ENCODE measurements at regions not wholly inside any gene's neighbourhood (a gene's known extent, or its start where the extent isn't known, plus 50 kb on each side); places are given as distances from the start of the nearest gene placed in this dataset.

DNA sequence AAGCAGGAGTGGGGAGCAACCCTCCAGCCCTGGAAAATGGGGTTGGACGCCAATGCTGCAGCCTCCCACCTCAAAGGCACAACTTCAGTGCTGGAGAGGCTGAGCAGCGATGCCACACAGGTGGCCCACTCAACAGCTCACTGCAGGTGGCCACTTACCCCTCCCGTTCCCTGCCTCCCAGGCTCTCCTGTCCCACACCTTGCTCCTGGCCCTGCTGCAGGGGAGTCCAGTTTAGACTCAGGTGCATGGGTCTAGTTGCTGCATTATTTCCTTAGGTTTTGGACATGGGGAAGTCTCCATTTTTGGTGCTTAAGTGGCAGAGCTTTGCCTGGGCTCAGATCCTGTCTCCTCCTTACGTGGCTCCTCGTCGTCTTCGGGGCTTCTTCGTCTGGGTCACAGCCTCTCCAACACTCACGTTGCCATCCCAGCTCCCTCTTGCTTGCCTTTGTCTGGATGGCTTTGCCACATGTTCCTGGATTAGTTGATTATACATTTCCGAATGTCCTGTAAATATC is 898.3 kb downstream of the BRD1 start:
- ATAC-seq = no peak
- TF ChIP-seq GLIS3 (CRISPR knock-in tag; IDR thresholded peaks at IDR 0.05) = no peak
- no peak for TF ChIP-seq CSDC2 (CRISPR knock-in tag; IDR thresholded peaks at IDR 0.05)
- TF ChIP-seq BACH2 (CRISPR knock-in tag; IDR thresholded peaks at IDR 0.05; ENCODE audit: borderline replicate concordance) = no peak
- TF ChIP-seq ESRRG (CRISPR knock-in tag; IDR thresholded peaks at IDR 0.05) = no peak
- TF ChIP-seq PPARA (CRISPR knock-in tag; IDR thresholded peaks at IDR 0.05; ENCODE audit: borderline replicate concordance) = no peak
- no peak for TF ChIP-seq ARNTL (CRISPR knock-in tag; IDR thresholded peaks at IDR 0.05; ENCODE audit: borderline replicate concordance, low read depth)
- TF ChIP-seq, protein P1, sequence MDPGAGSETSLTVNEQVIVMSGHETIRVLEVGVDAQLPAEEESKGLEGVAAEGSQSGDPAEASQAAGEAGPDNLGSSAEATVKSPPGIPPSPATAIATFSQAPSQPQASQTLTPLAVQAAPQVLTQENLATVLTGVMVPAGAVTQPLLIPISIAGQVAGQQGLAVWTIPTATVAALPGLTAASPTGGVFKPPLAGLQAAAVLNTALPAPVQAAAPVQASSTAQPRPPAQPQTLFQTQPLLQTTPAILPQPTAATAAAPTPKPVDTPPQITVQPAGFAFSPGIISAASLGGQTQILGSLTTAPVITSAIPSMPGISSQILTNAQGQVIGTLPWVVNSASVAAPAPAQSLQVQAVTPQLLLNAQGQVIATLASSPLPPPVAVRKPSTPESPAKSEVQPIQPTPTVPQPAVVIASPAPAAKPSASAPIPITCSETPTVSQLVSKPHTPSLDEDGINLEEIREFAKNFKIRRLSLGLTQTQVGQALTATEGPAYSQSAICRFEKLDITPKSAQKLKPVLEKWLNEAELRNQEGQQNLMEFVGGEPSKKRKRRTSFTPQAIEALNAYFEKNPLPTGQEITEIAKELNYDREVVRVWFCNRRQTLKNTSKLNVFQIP (CRISPR knock-in tag; IDR thresholded peaks at IDR 0.05; ENCODE audit: borderline replicate concordance, low read depth) = no peak
- no peak for TF ChIP-seq ISL1 (CRISPR knock-in tag; IDR thresholded peaks at IDR 0.05)
- no peak for TF ChIP-seq TCF4 (CRISPR knock-in tag; IDR thresholded peaks at IDR 0.05; ENCODE audit: borderline replicate concordance)
- no peak for TF ChIP-seq ZFP3 (CRISPR knock-in tag; IDR thresholded peaks at IDR 0.05)
- TF ChIP-seq, protein P2, sequence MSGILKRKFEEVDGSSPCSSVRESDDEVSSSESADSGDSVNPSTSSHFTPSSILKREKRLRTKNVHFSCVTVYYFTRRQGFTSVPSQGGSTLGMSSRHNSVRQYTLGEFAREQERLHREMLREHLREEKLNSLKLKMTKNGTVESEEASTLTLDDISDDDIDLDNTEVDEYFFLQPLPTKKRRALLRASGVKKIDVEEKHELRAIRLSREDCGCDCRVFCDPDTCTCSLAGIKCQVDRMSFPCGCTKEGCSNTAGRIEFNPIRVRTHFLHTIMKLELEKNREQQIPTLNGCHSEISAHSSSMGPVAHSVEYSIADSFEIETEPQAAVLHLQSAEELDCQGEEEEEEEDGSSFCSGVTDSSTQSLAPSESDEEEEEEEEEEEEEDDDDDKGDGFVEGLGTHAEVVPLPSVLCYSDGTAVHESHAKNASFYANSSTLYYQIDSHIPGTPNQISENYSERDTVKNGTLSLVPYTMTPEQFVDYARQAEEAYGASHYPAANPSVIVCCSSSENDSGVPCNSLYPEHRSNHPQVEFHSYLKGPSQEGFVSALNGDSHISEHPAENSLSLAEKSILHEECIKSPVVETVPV (CRISPR knock-in tag; IDR thresholded peaks at IDR 0.05) = no peak
- TF ChIP-seq ZNF8 (CRISPR knock-in tag; IDR thresholded peaks at IDR 0.05) = no peak
- no peak for TF ChIP-seq ZC3H10 (CRISPR knock-in tag; IDR thresholded peaks at IDR 0.05)
- no peak for TF ChIP-seq TOX (CRISPR knock-in tag; IDR thresholded peaks at IDR 0.05; ENCODE audit: borderline replicate concordance)
- TF ChIP-seq, protein P3, sequence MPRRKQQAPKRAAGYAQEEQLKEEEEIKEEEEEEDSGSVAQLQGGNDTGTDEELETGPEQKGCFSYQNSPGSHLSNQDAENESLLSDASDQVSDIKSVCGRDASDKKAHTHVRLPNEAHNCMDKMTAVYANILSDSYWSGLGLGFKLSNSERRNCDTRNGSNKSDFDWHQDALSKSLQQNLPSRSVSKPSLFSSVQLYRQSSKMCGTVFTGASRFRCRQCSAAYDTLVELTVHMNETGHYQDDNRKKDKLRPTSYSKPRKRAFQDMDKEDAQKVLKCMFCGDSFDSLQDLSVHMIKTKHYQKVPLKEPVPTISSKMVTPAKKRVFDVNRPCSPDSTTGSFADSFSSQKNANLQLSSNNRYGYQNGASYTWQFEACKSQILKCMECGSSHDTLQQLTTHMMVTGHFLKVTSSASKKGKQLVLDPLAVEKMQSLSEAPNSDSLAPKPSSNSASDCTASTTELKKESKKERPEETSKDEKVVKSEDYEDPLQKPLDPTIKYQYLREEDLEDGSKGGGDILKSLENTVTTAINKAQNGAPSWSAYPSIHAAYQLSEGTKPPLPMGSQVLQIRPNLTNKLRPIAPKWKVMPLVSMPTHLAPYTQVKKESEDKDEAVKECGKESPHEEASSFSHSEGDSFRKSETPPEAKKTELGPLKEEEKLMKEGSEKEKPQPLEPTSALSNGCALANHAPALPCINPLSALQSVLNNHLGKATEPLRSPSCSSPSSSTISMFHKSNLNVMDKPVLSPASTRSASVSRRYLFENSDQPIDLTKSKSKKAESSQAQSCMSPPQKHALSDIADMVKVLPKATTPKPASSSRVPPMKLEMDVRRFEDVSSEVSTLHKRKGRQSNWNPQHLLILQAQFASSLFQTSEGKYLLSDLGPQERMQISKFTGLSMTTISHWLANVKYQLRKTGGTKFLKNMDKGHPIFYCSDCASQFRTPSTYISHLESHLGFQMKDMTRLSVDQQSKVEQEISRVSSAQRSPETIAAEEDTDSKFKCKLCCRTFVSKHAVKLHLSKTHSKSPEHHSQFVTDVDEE (CRISPR knock-in tag; IDR thresholded peaks at IDR 0.05) = no peak
- no peak for TF ChIP-seq ZNF565 (CRISPR knock-in tag; conservative IDR thresholded peaks at IDR 0.05; ENCODE audit: low read depth)
- TF ChIP-seq ZFP30 (CRISPR knock-in tag; IDR thresholded peaks at IDR 0.05) = no peak

DNA sequence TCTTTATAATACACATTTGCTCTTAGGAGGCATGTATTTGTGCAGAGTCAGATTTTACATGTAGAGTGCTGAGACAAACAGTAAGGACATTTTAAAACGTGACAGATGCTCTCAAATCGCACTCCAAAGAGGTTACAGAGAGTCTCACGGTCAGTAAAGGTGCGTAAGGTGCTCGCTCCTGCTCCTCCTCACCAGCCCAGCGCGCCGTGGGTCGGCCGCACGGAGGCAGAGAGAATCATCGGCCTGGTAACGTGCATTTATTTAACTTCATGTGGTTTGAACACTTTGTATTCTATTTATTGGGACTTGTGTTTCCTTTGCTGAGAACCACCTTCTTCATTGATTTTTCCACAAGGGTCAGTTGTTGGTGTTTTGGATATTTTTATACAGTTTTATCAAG is 900.1 kb downstream of the BRD1 start:
- TF ChIP-seq, protein P4, sequence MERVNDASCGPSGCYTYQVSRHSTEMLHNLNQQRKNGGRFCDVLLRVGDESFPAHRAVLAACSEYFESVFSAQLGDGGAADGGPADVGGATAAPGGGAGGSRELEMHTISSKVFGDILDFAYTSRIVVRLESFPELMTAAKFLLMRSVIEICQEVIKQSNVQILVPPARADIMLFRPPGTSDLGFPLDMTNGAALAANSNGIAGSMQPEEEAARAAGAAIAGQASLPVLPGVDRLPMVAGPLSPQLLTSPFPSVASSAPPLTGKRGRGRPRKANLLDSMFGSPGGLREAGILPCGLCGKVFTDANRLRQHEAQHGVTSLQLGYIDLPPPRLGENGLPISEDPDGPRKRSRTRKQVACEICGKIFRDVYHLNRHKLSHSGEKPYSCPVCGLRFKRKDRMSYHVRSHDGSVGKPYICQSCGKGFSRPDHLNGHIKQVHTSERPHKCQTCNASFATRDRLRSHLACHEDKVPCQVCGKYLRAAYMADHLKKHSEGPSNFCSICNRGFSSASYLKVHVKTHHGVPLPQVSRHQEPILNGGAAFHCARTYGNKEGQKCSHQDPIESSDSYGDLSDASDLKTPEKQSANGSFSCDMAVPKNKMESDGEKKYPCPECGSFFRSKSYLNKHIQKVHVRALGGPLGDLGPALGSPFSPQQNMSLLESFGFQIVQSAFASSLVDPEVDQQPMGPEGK (CRISPR knock-in tag; IDR thresholded peaks at IDR 0.05; ENCODE audit: borderline replicate concordance) = no peak
- no peak for TF ChIP-seq SNAI2 (CRISPR knock-in tag; IDR thresholded peaks at IDR 0.05)
- no peak for ATAC-seq

DNA sequence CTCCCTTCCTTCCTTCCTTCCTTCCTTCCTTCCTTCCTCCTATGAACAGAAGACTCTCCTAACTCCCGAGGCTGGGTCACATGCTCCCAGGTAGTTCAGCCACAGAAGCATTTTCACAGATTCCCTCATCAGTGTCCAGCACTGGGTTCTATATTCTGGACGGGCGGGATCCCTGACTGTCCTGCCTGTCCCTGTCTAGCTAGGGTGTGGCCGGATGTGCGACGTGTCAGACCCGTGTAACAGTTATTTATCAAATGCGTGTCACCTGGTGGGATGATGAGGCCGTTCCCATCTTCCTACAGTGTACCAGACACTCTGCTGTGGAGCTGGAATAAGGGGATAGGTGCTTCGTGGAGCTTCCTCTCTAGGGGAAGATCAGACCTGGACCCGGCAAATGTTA is 901.0 kb downstream of the BRD1 start:
- ATAC-seq = no peak
- no peak for TF ChIP-seq SNAI2 (CRISPR knock-in tag; IDR thresholded peaks at IDR 0.05)
- TF ChIP-seq ARNTL (CRISPR knock-in tag; IDR thresholded peaks at IDR 0.05; ENCODE audit: borderline replicate concordance, low read depth) = no peak
- TF ChIP-seq, protein P5, sequence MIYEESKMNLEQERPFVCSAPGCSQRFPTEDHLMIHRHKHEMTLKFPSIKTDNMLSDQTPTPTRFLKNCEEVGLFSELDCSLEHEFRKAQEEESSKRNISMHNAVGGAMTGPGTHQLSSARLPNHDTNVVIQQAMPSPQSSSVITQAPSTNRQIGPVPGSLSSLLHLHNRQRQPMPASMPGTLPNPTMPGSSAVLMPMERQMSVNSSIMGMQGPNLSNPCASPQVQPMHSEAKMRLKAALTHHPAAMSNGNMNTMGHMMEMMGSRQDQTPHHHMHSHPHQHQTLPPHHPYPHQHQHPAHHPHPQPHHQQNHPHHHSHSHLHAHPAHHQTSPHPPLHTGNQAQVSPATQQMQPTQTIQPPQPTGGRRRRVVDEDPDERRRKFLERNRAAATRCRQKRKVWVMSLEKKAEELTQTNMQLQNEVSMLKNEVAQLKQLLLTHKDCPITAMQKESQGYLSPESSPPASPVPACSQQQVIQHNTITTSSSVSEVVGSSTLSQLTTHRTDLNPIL (CRISPR knock-in tag; IDR thresholded peaks at IDR 0.05; ENCODE audit: low read depth) = no peak
- TF ChIP-seq, protein P1 (CRISPR knock-in tag; IDR thresholded peaks at IDR 0.05; ENCODE audit: borderline replicate concordance, low read depth) = no peak
- TF ChIP-seq RARB (CRISPR knock-in tag; IDR thresholded peaks at IDR 0.05) = no peak
- TF ChIP-seq, protein P4 (CRISPR knock-in tag; IDR thresholded peaks at IDR 0.05; ENCODE audit: borderline replicate concordance) = no peak
- TF ChIP-seq, protein P3 (CRISPR knock-in tag; IDR thresholded peaks at IDR 0.05) = no peak
- no peak for TF ChIP-seq TOX (CRISPR knock-in tag; IDR thresholded peaks at IDR 0.05; ENCODE audit: borderline replicate concordance)
- no peak for TF ChIP-seq ZFP3 (CRISPR knock-in tag; IDR thresholded peaks at IDR 0.05)
- TF ChIP-seq ZNF565 (CRISPR knock-in tag; conservative IDR thresholded peaks at IDR 0.05; ENCODE audit: low read depth) = no peak
- no peak for TF ChIP-seq ESRRG (CRISPR knock-in tag; IDR thresholded peaks at IDR 0.05)

All from SK-N-SH treated with all-trans-retinoic acid at 6 μM for 48 hours (cell line).